HepG2 (cell line): ENCODE measurements at regions not wholly inside any gene's neighbourhood (a gene's known extent, or its start where the extent isn't known, plus 50 kb on each side); places are given as distances from the start of the nearest gene placed in this dataset.
A peak's percentile ranks its signal among the peaks of the same experiment; 100 is the strongest.

ENCODE experiments used
- ATAC-seq: fragments of 200-7000 bp; cut with Tn5 transposase; 3 replicates; pipeline ENCODE4 v1.9.1; 2020; ENCODE audit warnings: mild to moderate bottlenecking, moderate library complexity
- BruUV-seq: library from RNA; stranded (reverse); fragments of 400-500 nt; replicated peaks from 2 replicates; lab custom pipeline; 2021; lab: Mats Ljungman, UMichigan
- CTCF ChIA-PET: fragments of 300-600 bp; formaldehyde crosslinking; extraction: SDS; loops from one replicate; lab custom pipeline; 2021; ENCODE audit warnings: low total read pairs, inconsistent platforms, low intra/inter-chr PET ratio; lab: Yijun Ruan, JAX
- POLR2A ChIA-PET: fragments of 350-600 bp; sonication (Branson Sonifier 250); formaldehyde crosslinking; loops from one replicate; lab custom pipeline; 2020; ENCODE audit warnings: antibody characterized with exemption, inconsistent platforms; lab: Yijun Ruan, JAX
- DNase-seq: peaks from one replicate; pipeline ENCODE4 v3.0.0-alpha.2; 2015; ENCODE audit warnings: low spot score
- FAIRE-seq: peaks from 3 replicates; lab custom pipeline; 2011; peaks lifted over from hg19 to GRCh38; lab: Jason Lieb, UNC
- H2AFZ ChIP-seq: one replicate; pipeline ENCODE4 v1.6.1; 2011; ENCODE audit warnings: low read length, inconsistent platforms
- H3K27ac ChIP-seq: fragments of 300-600 bp; 3 replicates; pipeline ENCODE4 v1.8.0; 2011; ENCODE audit warnings: mixed run types, mild to moderate bottlenecking, mixed read lengths, low read length, inconsistent platforms; ENCODE audit not compliant: insufficient read depth; ENCODE audit errors: extremely low read length
- H3K27me3 ChIP-seq, 2 experiments: fragments of 200-600 bp in 1 of 2; 2 replicates in 1 of 2; 3 replicates in 1 of 2; pipeline versions ENCODE4 v1.6.0 to v1.8.0; 2011; ENCODE audit warnings: low read length in 2 of 2, mild to moderate bottlenecking in 2 of 2, moderate library complexity in 2 of 2, inconsistent platforms in 1 of 2; ENCODE audit not compliant: insufficient read depth in 2 of 2, control insufficient read depth in 1 of 2
- H3K36me3 ChIP-seq, 2 experiments: fragments of 200-600 bp in 1 of 2; replicated peaks in 1 of 2; 2 replicates in 1 of 2; 3 replicates in 1 of 2; pipeline versions ENCODE4 v1.5.1 to v1.8.0; 2011; ENCODE audit warnings: low read length in 2 of 2, inconsistent platforms in 1 of 2; ENCODE audit not compliant: insufficient read depth in 2 of 2, control insufficient read depth in 1 of 2
- H3K4me1 ChIP-seq: 2 replicates; pipeline ENCODE4 v1.5.1; 2012; ENCODE audit warnings: low read length, inconsistent platforms; ENCODE audit not compliant: insufficient read depth
- H3K4me2 ChIP-seq: 2 replicates; pipeline ENCODE4 v1.6.0; 2011; ENCODE audit warnings: low read depth, low read length, inconsistent platforms
- H3K4me3 ChIP-seq, 3 experiments: fragments of 200-600 bp in 1 of 3; sonication (generic), shearing (Covaris generic) in 1 of 3; replicated peaks in 1 of 3; 2 replicates each; pipeline ENCODE4 v1.5.1; 2011 to 2016; ENCODE audit warnings: low read length in 3 of 3, inconsistent platforms in 2 of 3, low read depth in 2 of 3, mild to moderate bottlenecking in 2 of 3, control low read depth in 1 of 3, mixed read lengths in 1 of 3; ENCODE audit not compliant: insufficient read depth in 1 of 3
- H3K79me2 ChIP-seq: one replicate; pipeline ENCODE4 v1.6.1; 2011; ENCODE audit warnings: low read length, inconsistent platforms; ENCODE audit not compliant: insufficient read depth
- H3K9ac ChIP-seq: 2 replicates; pipeline ENCODE4 v1.6.0; 2011; ENCODE audit warnings: mild to moderate bottlenecking, low read depth, low read length, inconsistent platforms; ENCODE audit not compliant: insufficient read depth
- H3K9me3 ChIP-seq: 2 replicates; pipeline ENCODE4 v1.5.1; 2012; ENCODE audit warnings: mild to moderate bottlenecking, low read length
- H4K20me1 ChIP-seq: 2 replicates; pipeline ENCODE4 v1.6.0; 2011; ENCODE audit warnings: inconsistent platforms, mild to moderate bottlenecking, low read length, moderate library complexity; ENCODE audit not compliant: insufficient read depth
- ADNP ChIP-seq: sonication (generic); formaldehyde crosslinking; IDR thresholded peaks from 2 replicates; pipeline ENCODE4 v1.4.0; 2020; ENCODE audit warnings: missing genetic modification reagents
- CBFB ChIP-seq: sonication (generic); formaldehyde crosslinking; IDR thresholded peaks from 2 replicates; pipeline ENCODE4 v1.4.0; 2020; ENCODE audit warnings: missing genetic modification reagents
- CHCHD3 ChIP-seq: sonication (generic); formaldehyde crosslinking; IDR thresholded peaks from 2 replicates; pipeline ENCODE4 v1.8.0; 2022; ENCODE audit warnings: mild to moderate bottlenecking, missing genetic modification reagents, moderate library complexity
- EHMT2 ChIP-seq: fragments of 200-600 bp; sonication (generic); IDR thresholded peaks from 2 replicates; pipeline ENCODE4 v1.7.0; 2017; ENCODE audit warnings: antibody characterized with exemption, low read depth, low read length, borderline replicate concordance
- GMEB2 ChIP-seq: IDR thresholded peaks from 2 replicates; pipeline ENCODE4 v1.6.1; 2016; ENCODE audit warnings: missing biosample characterization, missing genetic modification reagents, low read depth
- SP1 ChIP-seq, 2 experiments: fragments of 450-650 bp in 1 of 2; sonication (generic) in 1 of 2; formaldehyde crosslinking in 1 of 2; IDR thresholded peaks; 2 replicates each; pipeline versions ENCODE4 v1.4.0 to v1.6.1; 2016 to 2020; ENCODE audit warnings: missing genetic modification reagents in 1 of 2
- THAP7 ChIP-seq: sonication (generic); formaldehyde crosslinking; IDR thresholded peaks from 2 replicates; pipeline ENCODE4 v1.8.1; 2023; ENCODE audit warnings: mild to moderate bottlenecking, missing genetic modification reagents
- YEATS4 ChIP-seq: sonication (generic); formaldehyde crosslinking; IDR thresholded peaks from 2 replicates; pipeline ENCODE4 v1.4.0; 2020; ENCODE audit warnings: missing genetic modification reagents, borderline replicate concordance
- ZNF207 ChIP-seq: fragments of 450-650 bp; IDR thresholded peaks from 2 replicates; pipeline ENCODE4 v1.6.1; 2016; ENCODE audit warnings: antibody characterized with exemption, borderline replicate concordance
- ZNF280B ChIP-seq: sonication (generic); formaldehyde crosslinking; IDR thresholded peaks from 2 replicates; pipeline ENCODE4 v1.5.0; 2020; ENCODE audit warnings: missing genetic modification reagents, mild to moderate bottlenecking, borderline replicate concordance
- ZNF354B ChIP-seq: sonication (generic); formaldehyde crosslinking; IDR thresholded peaks from 2 replicates; pipeline ENCODE4 v1.8.0; 2022; ENCODE audit warnings: mild to moderate bottlenecking, missing genetic modification reagents
- ZNF788 ChIP-seq: sonication (generic); formaldehyde crosslinking; IDR thresholded peaks from 2 replicates; pipeline ENCODE4 v1.5.0; 2020; ENCODE audit warnings: mild to moderate bottlenecking, missing genetic modification reagents, borderline replicate concordance
- WGBS: methylation state at CpG from one replicate; pipeline ENCODE4 v1.1.6; 2017; ENCODE audit warnings: low lambda C conversion rate; 5-methylcytosine and 5-hydroxymethylcytosine counted together
- in situ Hi-C: cut with HindIII; loops from 2 replicates; pipeline ENCODE4 v1.10.0; 2017; ENCODE audit warnings: low pct_unique_long_range_greater_than_20kb; ENCODE audit not compliant: extremely low pct_ligation_motif_present
- intact Hi-C: fragments of 100-400 bp; cut with micrococcal nuclease; formaldehyde crosslinking; loops from one replicate; pipeline ENCODE4 v1.10.0; 2022; ENCODE audit not compliant: unreplicated experiment
- TF ChIP-seq, protein P1 (sequence below): sonication (generic); formaldehyde crosslinking; IDR thresholded peaks from 2 replicates; pipeline ENCODE4 v1.5.0; 2020; ENCODE audit warnings: mild to moderate bottlenecking, low read depth, missing genetic modification reagents, borderline replicate concordance
- TF ChIP-seq, protein P2 (sequence below): sonication (generic); formaldehyde crosslinking; IDR thresholded peaks from 2 replicates; pipeline ENCODE4 v1.5.1; 2020; ENCODE audit warnings: missing genetic modification reagents, mild to moderate bottlenecking, borderline replicate concordance

- H3K27me3 ChIP-seq: no peaks in the 10 kb centered on the region
- H3K79me2 ChIP-seq: no peaks in the 10 kb centered on the region
- H3K9me3 ChIP-seq: no peaks in the 10 kb centered on the region
- H3K4me2 ChIP-seq: no peak overlapping the region
- in situ Hi-C loops: no loop called here
- H4K20me1 ChIP-seq: no peaks in the 10 kb centered on the region
- FAIRE-seq: no peak
- peaks cover 41% of the 10 kb centered on the region for H3K4me1 ChIP-seq
- no peak for TF ChIP-seq ZNF280B (CRISPR knock-in tag)
- TF ChIP-seq, protein P1, sequence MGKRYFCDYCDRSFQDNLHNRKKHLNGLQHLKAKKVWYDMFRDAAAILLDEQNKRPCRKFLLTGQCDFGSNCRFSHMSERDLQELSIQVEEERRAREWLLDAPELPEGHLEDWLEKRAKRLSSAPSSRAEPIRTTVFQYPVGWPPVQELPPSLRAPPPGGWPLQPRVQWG (CRISPR knock-in tag): no peak
- no peak for TF ChIP-seq ZNF354B
- TF ChIP-seq ZNF788 (CRISPR knock-in tag): no peak
- TF ChIP-seq, protein P2, sequence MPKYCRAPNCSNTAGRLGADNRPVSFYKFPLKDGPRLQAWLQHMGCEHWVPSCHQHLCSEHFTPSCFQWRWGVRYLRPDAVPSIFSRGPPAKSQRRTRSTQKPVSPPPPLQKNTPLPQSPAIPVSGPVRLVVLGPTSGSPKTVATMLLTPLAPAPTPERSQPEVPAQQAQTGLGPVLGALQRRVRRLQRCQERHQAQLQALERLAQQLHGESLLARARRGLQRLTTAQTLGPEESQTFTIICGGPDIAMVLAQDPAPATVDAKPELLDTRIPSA (CRISPR knock-in tag): no peak
- TF ChIP-seq EHMT2: no peak
- no peak for TF ChIP-seq CHCHD3
- no peak for TF ChIP-seq GMEB2 (CRISPR knock-in tag)
- TF ChIP-seq CBFB (CRISPR knock-in tag): no peak
- TF ChIP-seq ZNF207: no peak
- no peak for TF ChIP-seq YEATS4 (CRISPR knock-in tag)
- no peak for TF ChIP-seq THAP7
- TF ChIP-seq ADNP (CRISPR knock-in tag): no peak
- TF ChIP-seq SP1 (IDR thresholded peaks at IDR 0.05): no peak
- TF ChIP-seq SP1 (CRISPR knock-in tag; IDR thresholded peaks at IDR 0.05): no peak
- 70% methylated on average over 3 of the region's 3 CpGs for WGBS
- ChIA-PET CTCF (no interaction called here), POLR2A (no interaction called here)
- intact Hi-C loops: no loop called here
- BruUV-seq: no TSS peak
- H3K36me3 ChIP-seq: no peaks in the 10 kb centered on the region
- no peak overlapping the region for H2AFZ ChIP-seq
- H3K27ac ChIP-seq: no peak overlapping the region
- peak; percentile 39; the same call in 2 of the 3 replicates for ATAC-seq
- no peak for DNase-seq
- no peak overlapping the region for H3K4me3 ChIP-seq
- H3K9ac ChIP-seq: no peak overlapping the region
Observed at GRCh38 chr3:187963677-187964385, 190.1 kb upstream of the LPP start.
